ENCODE measurements at regions not wholly inside any gene's neighbourhood (a gene's known extent, or its start where the extent isn't known, plus 50 kb on each side); places are given as distances from the start of the nearest gene placed in this dataset.

DNA sequence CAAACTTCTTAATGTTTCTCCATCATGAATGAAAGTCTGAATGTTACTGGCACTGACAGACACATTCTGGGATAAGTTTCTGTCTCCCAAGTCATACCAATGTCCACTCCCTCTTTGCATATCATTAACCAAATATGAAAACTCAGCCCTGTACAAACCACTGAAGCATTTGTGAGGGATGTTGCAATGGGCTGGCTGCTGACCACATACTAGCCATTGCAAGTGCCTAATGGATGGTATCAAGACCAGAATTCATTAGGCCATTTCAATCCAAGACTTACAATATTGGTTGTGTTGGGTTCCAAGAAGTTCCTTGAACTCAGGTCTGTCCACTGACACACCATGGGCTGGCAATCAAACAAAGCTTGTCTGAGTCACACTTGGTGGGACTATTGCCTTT, 73.8 kb downstream of the CBLN2 start:
- no peak overlapping the region for H3K27ac ChIP-seq (ENCODE audit: low read length)
- TF ChIP-seq, protein P1, sequence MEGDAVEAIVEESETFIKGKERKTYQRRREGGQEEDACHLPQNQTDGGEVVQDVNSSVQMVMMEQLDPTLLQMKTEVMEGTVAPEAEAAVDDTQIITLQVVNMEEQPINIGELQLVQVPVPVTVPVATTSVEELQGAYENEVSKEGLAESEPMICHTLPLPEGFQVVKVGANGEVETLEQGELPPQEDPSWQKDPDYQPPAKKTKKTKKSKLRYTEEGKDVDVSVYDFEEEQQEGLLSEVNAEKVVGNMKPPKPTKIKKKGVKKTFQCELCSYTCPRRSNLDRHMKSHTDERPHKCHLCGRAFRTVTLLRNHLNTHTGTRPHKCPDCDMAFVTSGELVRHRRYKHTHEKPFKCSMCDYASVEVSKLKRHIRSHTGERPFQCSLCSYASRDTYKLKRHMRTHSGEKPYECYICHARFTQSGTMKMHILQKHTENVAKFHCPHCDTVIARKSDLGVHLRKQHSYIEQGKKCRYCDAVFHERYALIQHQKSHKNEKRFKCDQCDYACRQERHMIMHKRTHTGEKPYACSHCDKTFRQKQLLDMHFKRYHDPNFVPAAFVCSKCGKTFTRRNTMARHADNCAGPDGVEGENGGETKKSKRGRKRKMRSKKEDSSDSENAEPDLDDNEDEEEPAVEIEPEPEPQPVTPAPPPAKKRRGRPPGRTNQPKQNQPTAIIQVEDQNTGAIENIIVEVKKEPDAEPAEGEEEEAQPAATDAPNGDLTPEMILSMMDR (IDR thresholded peaks at IDR 0.05), result no peak
- no peak for TF ChIP-seq SIN3A (IDR thresholded peaks at IDR 0.05; ENCODE audit: borderline replicate concordance, insufficient read depth, low read depth, low read length)
- TF ChIP-seq POLR2AphosphoS5 (IDR thresholded peaks at IDR 0.05; ENCODE audit: low read depth, low read length), result no peak
- TF ChIP-seq TCF7L2 (IDR thresholded peaks at IDR 0.05; ENCODE audit: low read depth, low read length), result no peak
- TF ChIP-seq, protein P2, sequence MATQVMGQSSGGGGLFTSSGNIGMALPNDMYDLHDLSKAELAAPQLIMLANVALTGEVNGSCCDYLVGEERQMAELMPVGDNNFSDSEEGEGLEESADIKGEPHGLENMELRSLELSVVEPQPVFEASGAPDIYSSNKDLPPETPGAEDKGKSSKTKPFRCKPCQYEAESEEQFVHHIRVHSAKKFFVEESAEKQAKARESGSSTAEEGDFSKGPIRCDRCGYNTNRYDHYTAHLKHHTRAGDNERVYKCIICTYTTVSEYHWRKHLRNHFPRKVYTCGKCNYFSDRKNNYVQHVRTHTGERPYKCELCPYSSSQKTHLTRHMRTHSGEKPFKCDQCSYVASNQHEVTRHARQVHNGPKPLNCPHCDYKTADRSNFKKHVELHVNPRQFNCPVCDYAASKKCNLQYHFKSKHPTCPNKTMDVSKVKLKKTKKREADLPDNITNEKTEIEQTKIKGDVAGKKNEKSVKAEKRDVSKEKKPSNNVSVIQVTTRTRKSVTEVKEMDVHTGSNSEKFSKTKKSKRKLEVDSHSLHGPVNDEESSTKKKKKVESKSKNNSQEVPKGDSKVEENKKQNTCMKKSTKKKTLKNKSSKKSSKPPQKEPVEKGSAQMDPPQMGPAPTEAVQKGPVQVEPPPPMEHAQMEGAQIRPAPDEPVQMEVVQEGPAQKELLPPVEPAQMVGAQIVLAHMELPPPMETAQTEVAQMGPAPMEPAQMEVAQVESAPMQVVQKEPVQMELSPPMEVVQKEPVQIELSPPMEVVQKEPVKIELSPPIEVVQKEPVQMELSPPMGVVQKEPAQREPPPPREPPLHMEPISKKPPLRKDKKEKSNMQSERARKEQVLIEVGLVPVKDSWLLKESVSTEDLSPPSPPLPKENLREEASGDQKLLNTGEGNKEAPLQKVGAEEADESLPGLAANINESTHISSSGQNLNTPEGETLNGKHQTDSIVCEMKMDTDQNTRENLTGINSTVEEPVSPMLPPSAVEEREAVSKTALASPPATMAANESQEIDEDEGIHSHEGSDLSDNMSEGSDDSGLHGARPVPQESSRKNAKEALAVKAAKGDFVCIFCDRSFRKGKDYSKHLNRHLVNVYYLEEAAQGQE (IDR thresholded peaks at IDR 0.05; ENCODE audit: insufficient read depth in 1 of 2, low read depth in 2 of 2, low read length in 1 of 2), result no peak
- no peaks in the 10 kb centered on the region for H3K27me3 ChIP-seq (ENCODE audit: control insufficient read depth, insufficient read depth, low read length)
- intact Hi-C loops (cut with micrococcal nuclease; ENCODE audit: unreplicated experiment), result no loop called here
- in situ Hi-C loops (cut with HindIII; ENCODE audit: low pct_unique_long_range_greater_than_20kb, low sequenced_read_pairs), result no loop called here
- H3K4me3 ChIP-seq (ENCODE audit: low read depth in 2 of 2, low read length in 2 of 2), result no peak overlapping the region
- no peaks in the 10 kb centered on the region for H3K9me3 ChIP-seq (ENCODE audit: control insufficient read depth, insufficient read depth, low read depth, low read length)
- H3K36me3 ChIP-seq (ENCODE audit: control insufficient read depth, insufficient read depth, low read length), result no peaks in the 10 kb centered on the region
- BruUV-seq (replicated peaks), result no TSS peak
- ChIA-PET POLR2A (no interaction called here), CTCF (no interaction called here)
- ATAC-seq (no peak), DNase-seq (ENCODE audit: low read depth, low spot score) (no peak)
- no peaks in the 10 kb centered on the region for H3K4me1 ChIP-seq (ENCODE audit: control insufficient read depth, insufficient read depth, low read length)

DNA sequence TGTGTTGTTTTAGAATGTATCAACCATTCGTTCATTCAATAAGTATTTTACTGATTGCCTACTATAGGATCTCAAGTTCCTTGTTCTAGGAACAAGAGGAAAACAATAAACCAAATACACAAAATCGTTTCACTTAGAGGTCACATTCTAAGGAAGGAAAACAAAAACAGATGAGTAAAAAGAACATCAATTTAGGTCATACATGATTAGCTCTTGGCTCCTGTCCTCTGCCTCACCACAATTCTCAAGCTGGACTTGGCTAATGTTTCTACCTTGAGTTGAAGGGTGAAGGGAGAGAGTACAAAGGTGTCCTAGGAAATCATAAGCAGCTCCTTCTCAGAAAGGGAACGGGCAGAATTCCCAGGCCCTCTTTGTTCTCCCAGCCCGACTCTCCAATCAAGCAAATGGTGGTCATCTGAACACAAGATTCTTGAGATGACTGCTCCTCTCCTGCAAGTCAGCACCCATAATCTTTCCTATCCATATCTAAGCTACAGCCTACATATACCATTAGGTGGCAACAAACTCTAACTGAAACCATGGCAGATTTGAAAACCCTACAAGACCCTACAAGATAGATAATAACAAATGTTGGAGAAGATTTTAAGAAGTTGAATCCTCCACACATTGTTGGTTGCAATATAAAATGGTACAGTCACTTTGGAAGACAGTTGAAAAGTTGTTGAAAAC, 76.0 kb downstream of the CBLN2 start:
- Histone ChIP-seq H3K27me3 (ENCODE audit: control insufficient read depth, insufficient read depth, low read length) (no peaks in the 10 kb centered on the region), H3K4me3 (ENCODE audit: low read depth in 2 of 2, low read length in 2 of 2) (no peak overlapping the region), H3K36me3 (ENCODE audit: control insufficient read depth, insufficient read depth, low read length) (no peaks in the 10 kb centered on the region), H3K27ac (ENCODE audit: low read length) (no peak overlapping the region), H3K9me3 (ENCODE audit: control insufficient read depth, insufficient read depth, low read depth, low read length) (no peaks in the 10 kb centered on the region), H3K4me1 (ENCODE audit: control insufficient read depth, insufficient read depth, low read length) (no peaks in the 10 kb centered on the region)
- ATAC-seq (no peak), DNase-seq (ENCODE audit: low read depth, low spot score) (no peak)
- in situ Hi-C loops (cut with HindIII; ENCODE audit: low pct_unique_long_range_greater_than_20kb, low sequenced_read_pairs) (no loop called here), intact Hi-C loops (cut with micrococcal nuclease; ENCODE audit: unreplicated experiment) (no loop called here)
- TF ChIP-seq TCF7L2 (IDR thresholded peaks at IDR 0.05; ENCODE audit: low read depth, low read length) (no peak), POLR2AphosphoS5 (IDR thresholded peaks at IDR 0.05; ENCODE audit: low read depth, low read length) (no peak), SIN3A (IDR thresholded peaks at IDR 0.05; ENCODE audit: borderline replicate concordance, insufficient read depth, low read depth, low read length) (no peak)
- TF ChIP-seq, protein P1 (IDR thresholded peaks at IDR 0.05), result no peak
- TF ChIP-seq, protein P2 (IDR thresholded peaks at IDR 0.05; ENCODE audit: insufficient read depth in 1 of 2, low read depth in 2 of 2, low read length in 1 of 2), result no peak
- BruUV-seq (replicated peaks), result no TSS peak
- ChIA-PET POLR2A (no interaction called here), CTCF (no interaction called here)
